T-helper 1 cell (primary cell): ENCODE measurements at regions not wholly inside any gene's neighbourhood (a gene's known extent, or its start where the extent isn't known, plus 50 kb on each side); places are given as distances from the start of the nearest gene placed in this dataset.
"Not testable (repeated sequence)": the region's sequence is repeated elsewhere in the genome, so short reads cannot be mapped to it uniquely, and the experiment has no call there.

Experiments used
- DNase-seq, 5 donors: peaks; one replicate each; pipeline ENCODE4 v3.0.0-alpha.2; 2012 to 2020

- no peak for DNase-seq
Measured at GRCh38 chr22:46040471-46041465, 63.8 kb upstream of the WNT7B start.

- no peak for DNase-seq
Measured at GRCh38 chr22:46041642-46042041, 64.7 kb upstream of the WNT7B start.

GRCh38 chr22:46042786-46043185 lies 65.8 kb upstream of the WNT7B start:
- DNase-seq, result no peak

- no peak for DNase-seq
Measured at GRCh38 chr22:46043339-46043738, 66.4 kb upstream of the WNT7B start.

- peak in 1 of 5 donors; percentile 18 for DNase-seq
Measured at GRCh38 chr22:46043816-46044620, 67.1 kb upstream of the WNT7B start.

- peak in 1 of 5 donors; percentile 27 for DNase-seq
Measured at GRCh38 chr22:46044621-46045458, 67.9 kb upstream of the WNT7B start.

- no peak for DNase-seq
Measured at GRCh38 chr22:46045459-46046298, 68.7 kb upstream of the WNT7B start.

- no peak for DNase-seq
Measured at GRCh38 chr22:46046299-46046685, 69.3 kb upstream of the WNT7B start.

GRCh38 chr22:46047226-46047625 lies 70.3 kb upstream of the WNT7B start:
- no peak for DNase-seq

- no peak for DNase-seq
Measured at GRCh38 chr22:46047841-46048595, 71.1 kb upstream of the WNT7B start.

GRCh38 chr22:46048661-46049060 lies 71.7 kb upstream of the WNT7B start:
- DNase-seq, result not testable (repeated sequence)

GRCh38 chr22:46049726-46050450 lies 72.9 kb upstream of the WNT7B start:
- DNase-seq, result no peak

GRCh38 chr22:46050451-46050845 lies 73.5 kb upstream of the WNT7B start:
- no peak for DNase-seq

- no peak for DNase-seq
Measured at GRCh38 chr22:46050916-46051614, 74.1 kb upstream of the WNT7B start.

- no peak for DNase-seq
Measured at GRCh38 chr22:46051646-46052045, 74.7 kb upstream of the WNT7B start.

GRCh38 chr22:46052331-46052771 lies 75.4 kb upstream of the WNT7B start:
- no peak for DNase-seq

GRCh38 chr22:46052801-46053562 lies 76.0 kb upstream of the WNT7B start:
- peak in 1 of 5 donors; percentile 12 for DNase-seq

GRCh38 chr22:46053563-46054090 lies 76.7 kb upstream of the WNT7B start:
- DNase-seq, result peak in 4 of 5 donors; percentile 43 to 65 (median 52)
